Common myeloid progenitor, CD34-positive (primary cell): ENCODE measurements at regions not wholly inside any gene's neighbourhood (a gene's known extent, or its start where the extent isn't known, plus 50 kb on each side); places are given as distances from the start of the nearest gene placed in this dataset.

Experiments
- CTCF ChIA-PET: fragments of 350-600 bp; sonication (Branson Sonifier 250); formaldehyde crosslinking; loops from one replicate; lab custom pipeline; 2021; ENCODE audit warnings: antibody characterized with exemption; lab: Charles Lee
- POLR2A ChIA-PET: fragments of 350-600 bp; sonication (Branson Sonifier 250); formaldehyde crosslinking; loops from one replicate; lab custom pipeline; 2021; ENCODE audit warnings: antibody characterized with exemption; lab: Charles Lee
- DNase-seq, 3 donors: peaks; one replicate each; pipeline versions ENCODE4 v3.0.0 to v3.0.0-alpha.2; 2013
- H3K27ac ChIP-seq, 2 experiments: 1 replicate in 1 of 2; 2 replicates in 1 of 2; pipeline ENCODE4 v1.7.0; 2013; ENCODE audit warnings: inconsistent platforms in 2 of 2, low read length in 2 of 2, mild to moderate bottlenecking in 2 of 2, low read depth in 1 of 2, moderate library complexity in 1 of 2; ENCODE audit not compliant: severe bottlenecking in 2 of 2, insufficient read depth in 1 of 2, poor library complexity in 1 of 2
- H3K27me3 ChIP-seq, 5 experiments: replicated peaks in 2 of 5; 1 replicate in 3 of 5; 2 replicates in 2 of 5; pipeline versions ENCODE4 v1.6.1 to v1.7.0; 2013; ENCODE audit warnings: low read length in 4 of 5, mild to moderate bottlenecking in 2 of 5, moderate library complexity in 2 of 5, inconsistent platforms in 1 of 5; ENCODE audit not compliant: insufficient read depth in 5 of 5, control insufficient read depth in 4 of 5
- H3K36me3 ChIP-seq, 4 experiments: 1 replicate in 2 of 4; 2 replicates in 2 of 4; pipeline versions ENCODE4 v1.6.1 to v1.7.0; 2013; ENCODE audit warnings: low read length in 3 of 4, control low read depth in 1 of 4, mild to moderate bottlenecking in 1 of 4; ENCODE audit not compliant: control insufficient read depth in 4 of 4, insufficient read depth in 4 of 4
- H3K4me1 ChIP-seq, 4 experiments: 1 replicate in 3 of 4; 2 replicates in 1 of 4; pipeline versions ENCODE4 v1.6.1 to v1.7.1; 2013; ENCODE audit warnings: low read length in 3 of 4, mild to moderate bottlenecking in 3 of 4, control low read depth in 1 of 4, inconsistent platforms in 1 of 4, moderate library complexity in 1 of 4; ENCODE audit not compliant: control insufficient read depth in 4 of 4, insufficient read depth in 4 of 4; ENCODE audit errors: control extremely low read depth in 1 of 4
- H3K4me3 ChIP-seq, 7 experiments: 1 replicate in 4 of 7; 2 replicates in 3 of 7; pipeline versions ENCODE4 v1.5.1 to v1.7.0; 2013; ENCODE audit warnings: mild to moderate bottlenecking in 7 of 7, low read length in 6 of 7, moderate library complexity in 6 of 7, inconsistent platforms in 2 of 7, low read depth in 2 of 7, control low read depth in 1 of 7; ENCODE audit not compliant: insufficient read depth in 4 of 7, control insufficient read depth in 1 of 7; ENCODE audit errors: extremely low read depth in 1 of 7
- H3K9me3 ChIP-seq, 5 experiments: 1 replicate in 4 of 5; 2 replicates in 1 of 5; pipeline versions ENCODE4 v1.6.1 to v1.7.1; 2013; ENCODE audit warnings: low read length in 4 of 5, mild to moderate bottlenecking in 2 of 5, inconsistent platforms in 1 of 5, low read depth in 1 of 5, moderate library complexity in 1 of 5; ENCODE audit not compliant: control insufficient read depth in 4 of 5, insufficient read depth in 2 of 5; ENCODE audit errors: control extremely low read depth in 1 of 5
- WGBS: methylation state at CpG from one replicate; pipeline ENCODE4 v1.1.5; 2013; ENCODE audit not compliant: insufficient coverage; 5-methylcytosine and 5-hydroxymethylcytosine counted together

DNA sequence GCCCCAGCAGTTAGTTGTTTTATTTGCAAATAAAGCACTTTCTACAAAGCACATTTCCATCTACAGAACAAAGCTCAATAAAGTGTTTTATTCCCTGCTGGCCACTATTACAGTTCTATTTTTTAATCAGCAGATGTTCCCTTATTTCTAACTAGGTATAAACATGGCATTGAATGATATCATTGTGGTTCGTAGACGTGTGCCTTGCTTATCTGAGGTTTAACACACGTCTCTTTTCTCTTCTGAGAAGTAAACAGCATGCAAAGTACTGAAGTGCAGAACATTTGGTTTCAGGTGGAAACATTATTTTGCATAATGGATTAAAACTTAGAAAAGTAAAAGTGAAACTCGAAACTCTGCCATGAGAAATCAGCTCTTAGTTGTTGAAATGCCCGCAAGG is 1989.3 kb upstream of the WWC1 start:
- no peaks in the 10 kb centered on the region for H3K36me3 ChIP-seq
- peak in 1 of 3 donors; percentile 1 for DNase-seq
- ChIA-PET CTCF (no interaction called here), POLR2A (no interaction called here)
- WGBS: 75% methylated on average over 3 of the region's 5 CpGs
- no peaks in the 10 kb centered on the region for H3K4me1 ChIP-seq
- peaks cover 0 to 2% (median 0%) of the 10 kb centered on the region in 5 experiments for H3K9me3 ChIP-seq
- no peak overlapping the region for H3K27ac ChIP-seq
- no peak overlapping the region for H3K4me3 ChIP-seq
- H3K27me3 ChIP-seq: no peaks in the 10 kb centered on the region

DNA sequence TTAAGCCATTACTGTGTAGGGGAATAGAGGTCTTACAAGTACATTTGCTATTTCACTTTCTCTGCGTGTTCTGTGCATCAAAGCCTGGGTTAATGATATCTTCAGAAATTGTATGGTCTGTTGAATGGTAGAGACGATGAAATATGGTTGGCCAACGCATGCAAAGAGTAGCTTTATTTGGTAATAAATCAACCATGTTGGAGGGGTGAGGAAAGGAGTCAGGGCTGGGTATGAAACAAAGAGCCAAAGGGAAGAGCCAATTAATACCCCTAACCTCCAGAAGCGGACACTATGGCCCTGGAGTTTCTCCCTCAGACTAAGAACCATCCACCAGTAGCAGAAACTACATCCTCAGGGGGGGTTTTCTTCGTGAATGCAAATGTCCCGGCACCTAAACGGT is 1974.0 kb upstream of the WWC1 start:
- Histone ChIP-seq H3K27ac (no peak overlapping the region), H3K4me3 (no peak overlapping the region), H3K9me3 (no peaks in the 10 kb centered on the region), H3K36me3 (no peaks in the 10 kb centered on the region), H3K27me3 (peaks cover 0 to 3% (median 0%) of the 10 kb centered on the region in 5 experiments), H3K4me1 (no peaks in the 10 kb centered on the region)
- POLR2A ChIA-PET: no interaction called here
- CTCF ChIA-PET: no interaction called here
- 75% methylated on average over 5 of the region's 7 CpGs for WGBS
- DNase-seq: no peak

DNA sequence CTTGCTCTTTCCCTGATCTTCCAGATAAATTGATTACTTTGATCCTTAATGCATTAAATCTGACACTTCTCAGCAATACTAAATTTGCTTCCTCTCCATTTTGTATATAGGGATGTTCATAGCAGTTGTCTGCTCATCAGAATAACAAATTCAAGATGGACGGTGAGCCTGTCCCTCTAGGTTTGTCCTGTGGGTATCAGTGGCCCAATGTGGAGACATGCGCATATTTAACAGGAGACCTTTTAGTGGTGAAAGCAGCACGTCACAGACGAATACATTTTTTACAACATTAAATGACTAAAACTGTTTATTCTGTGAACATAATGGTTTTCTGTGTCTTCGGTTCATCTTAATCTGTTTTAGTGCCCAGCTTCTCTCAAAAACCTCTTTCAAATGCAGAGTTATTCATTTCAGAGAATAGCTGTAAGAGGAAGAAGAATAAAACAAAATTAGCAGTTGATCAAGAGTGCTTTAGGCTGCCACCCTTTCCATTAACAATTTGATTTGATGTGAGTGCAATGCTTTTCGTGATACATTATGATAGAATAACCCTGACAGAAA is 1970.4 kb upstream of the WWC1 start:
- POLR2A ChIA-PET: no interaction called here
- Histone ChIP-seq H3K36me3 (no peaks in the 10 kb centered on the region), H3K4me3 (no peak overlapping the region), H3K27me3 (peaks cover 0 to 4% (median 2%) of the 10 kb centered on the region in 5 experiments), H3K4me1 (no peaks in the 10 kb centered on the region), H3K27ac (no peak overlapping the region), H3K9me3 (no peaks in the 10 kb centered on the region)
- CTCF ChIA-PET: no interaction called here
- DNase-seq: no peak
- WGBS: 75% methylated on average over 2 of the region's 6 CpGs

DNA sequence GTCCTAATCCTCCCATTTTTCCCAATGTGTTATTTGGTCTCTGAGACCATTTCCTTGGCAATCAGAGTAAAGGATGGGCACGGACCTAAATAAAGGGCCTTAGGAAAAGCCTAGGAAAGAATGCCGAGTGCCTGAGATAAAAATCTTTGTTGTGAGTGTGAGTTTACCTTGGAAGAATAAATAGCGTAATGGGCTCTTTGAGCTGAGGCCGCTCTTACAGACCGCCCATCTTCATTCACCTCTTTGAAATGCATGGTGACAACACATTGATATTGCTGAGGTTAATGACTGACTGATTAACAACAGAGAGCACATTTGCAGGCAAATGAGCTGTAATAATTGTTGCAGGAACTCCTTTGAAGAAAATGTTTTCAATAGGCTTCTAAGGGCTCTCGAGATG is 1967.1 kb upstream of the WWC1 start:
- Histone ChIP-seq H3K27ac (no peak overlapping the region), H3K4me3 (no peak overlapping the region), H3K4me1 (no peaks in the 10 kb centered on the region), H3K36me3 (no peaks in the 10 kb centered on the region), H3K9me3 (no peaks in the 10 kb centered on the region), H3K27me3 (peaks cover 0 to 4% (median 2%) of the 10 kb centered on the region in 5 experiments)
- ChIA-PET CTCF (no interaction called here), POLR2A (no interaction called here)
- no peak for DNase-seq
- WGBS: 45% methylated on average over 3 of the region's 6 CpGs

DNA sequence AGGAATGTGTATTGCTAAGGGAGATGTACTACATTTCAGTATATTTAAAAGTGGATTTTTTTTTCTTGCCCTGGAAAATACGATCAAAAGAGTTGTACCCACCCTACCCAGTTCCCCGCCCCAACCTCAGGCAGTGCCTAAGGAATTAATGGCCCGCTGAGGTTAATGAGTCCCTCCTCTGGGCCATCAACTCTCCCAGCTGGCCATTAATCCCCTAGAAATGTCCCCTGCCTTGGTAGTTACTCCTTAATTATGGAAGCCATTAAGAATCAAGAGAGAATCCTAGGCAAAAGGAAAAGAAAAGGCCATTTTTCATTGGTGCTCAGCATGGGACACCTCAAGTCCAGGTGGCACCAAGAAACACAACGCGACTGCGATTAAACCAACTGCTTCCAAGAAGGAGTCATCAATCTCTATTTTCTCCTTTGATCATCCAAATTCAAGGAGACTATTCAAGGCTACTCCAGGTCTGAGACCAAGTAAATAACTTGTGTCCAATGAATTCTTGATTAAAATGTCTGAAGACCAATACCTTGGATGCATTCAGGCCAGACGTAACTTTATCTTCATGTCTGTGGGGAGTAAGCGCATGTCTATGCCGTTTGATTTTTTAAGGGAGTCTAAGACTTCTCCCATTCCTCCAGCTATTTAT is 1962.2 kb upstream of the WWC1 start:
- Histone ChIP-seq H3K9me3 (no peaks in the 10 kb centered on the region), H3K27ac (no peak overlapping the region), H3K36me3 (no peaks in the 10 kb centered on the region), H3K27me3 (peaks cover 0 to 4% (median 0%) of the 10 kb centered on the region in 5 experiments), H3K4me1 (no peaks in the 10 kb centered on the region), H3K4me3 (no peak overlapping the region)
- POLR2A ChIA-PET: no interaction called here
- no peak for DNase-seq
- WGBS: 97% methylated on average over 6 of the region's 9 CpGs
- CTCF ChIA-PET: no interaction called here

DNA sequence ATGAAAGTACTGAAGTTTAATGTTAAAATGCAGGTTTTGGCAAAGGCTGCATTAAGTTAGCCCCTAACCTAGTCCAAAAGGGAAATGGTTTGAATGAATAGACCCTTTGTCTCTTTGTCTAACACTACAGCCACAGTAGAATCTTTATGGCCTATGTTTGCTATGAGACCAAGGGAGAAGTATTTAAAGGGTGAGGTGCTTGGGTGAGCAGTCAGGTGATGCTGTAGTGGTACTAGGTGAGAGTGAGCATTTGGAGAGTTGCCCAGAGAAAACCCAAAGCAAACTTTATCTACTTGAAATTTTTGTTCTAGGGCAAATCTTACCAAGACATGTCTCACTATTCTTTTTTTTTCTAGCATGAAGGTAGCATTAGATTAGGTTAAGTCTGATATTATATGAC is 1961.4 kb upstream of the WWC1 start:
- H3K27ac ChIP-seq: no peak overlapping the region
- peaks cover 0 to 2% (median 0%) of the 10 kb centered on the region in 5 experiments for H3K27me3 ChIP-seq
- no peak for DNase-seq
- no peaks in the 10 kb centered on the region for H3K36me3 ChIP-seq
- no peaks in the 10 kb centered on the region for H3K9me3 ChIP-seq
- H3K4me1 ChIP-seq: no peaks in the 10 kb centered on the region
- H3K4me3 ChIP-seq: no peak overlapping the region
- ChIA-PET POLR2A (no interaction called here), CTCF (no interaction called here)

DNA sequence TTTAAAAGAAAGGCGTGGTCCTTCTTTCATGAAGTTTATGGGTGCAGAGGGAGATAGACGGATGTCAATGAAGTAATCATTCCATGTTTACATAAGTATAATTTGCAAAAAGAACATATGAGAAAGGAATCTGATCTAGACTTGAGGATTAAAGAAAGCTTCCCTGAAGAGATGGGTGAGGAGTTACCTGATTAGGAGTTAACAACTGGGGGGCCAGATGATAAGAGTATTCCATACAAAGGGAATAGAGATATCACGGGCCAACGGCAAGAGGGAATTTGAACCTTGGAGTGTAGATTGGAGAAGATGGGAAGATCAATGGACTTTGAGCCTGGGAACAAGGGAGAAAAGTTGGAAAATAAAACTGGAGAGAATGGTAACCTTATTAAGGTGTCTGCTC is 1959.9 kb upstream of the WWC1 start:
- no peaks in the 10 kb centered on the region for H3K36me3 ChIP-seq
- no peaks in the 10 kb centered on the region for H3K9me3 ChIP-seq
- H3K4me3 ChIP-seq: no peak overlapping the region
- no peaks in the 10 kb centered on the region for H3K4me1 ChIP-seq
- no peak overlapping the region for H3K27ac ChIP-seq
- ChIA-PET POLR2A (no interaction called here), CTCF (no interaction called here)
- H3K27me3 ChIP-seq: no peaks in the 10 kb centered on the region
- WGBS: 96% methylated on average over 2 of the region's 4 CpGs
- no peak for DNase-seq
